ENCODE measurements at regions not wholly inside any gene's neighbourhood (a gene's known extent, or its start where the extent isn't known, plus 50 kb on each side); places are given as distances from the start of the nearest gene placed in this dataset.
"Not testable (repeated sequence)": the region's sequence is repeated elsewhere in the genome, so short reads cannot be mapped to it uniquely, and the experiment has no call there.

- H3K4me3 ChIP-seq (ENCODE audit: low read length) = no peak overlapping the region
- no peaks in the 10 kb centered on the region for H3K27me3 ChIP-seq (ENCODE audit: control insufficient read depth, insufficient read depth, low read length)
- WGBS (ENCODE audit: insufficient coverage, low lambda C conversion rate) = 100% methylated on average over 1 of the region's 18 CpGs
- no peaks in the 10 kb centered on the region for H3K4me1 ChIP-seq (ENCODE audit: control insufficient read depth, insufficient read depth, low read length)
- H3K36me3 ChIP-seq (ENCODE audit: control insufficient read depth, insufficient read depth, low read length) = no peaks in the 10 kb centered on the region
- no peak overlapping the region for H3K27ac ChIP-seq (ENCODE audit: low read length)
- no peak for DNase-seq
- H3K9me3 ChIP-seq (ENCODE audit: control insufficient read depth, low read depth, low read length) = peaks cover 3% of the 10 kb centered on the region
Observed at GRCh38 chr14:83638748-83639504, 1891.0 kb upstream of the FLRT2 start.

GRCh38 chr14:83639505-83639875, 1890.5 kb upstream of the FLRT2 start:
- no CpG with 5 or more reads among the region's 18 CpGs for WGBS (ENCODE audit: insufficient coverage, low lambda C conversion rate)
- not testable (repeated sequence) for DNase-seq

GRCh38 chr14:83646228-83646627, 1883.7 kb upstream of the FLRT2 start:
- no peaks in the 10 kb centered on the region for H3K4me1 ChIP-seq (ENCODE audit: control insufficient read depth, insufficient read depth, low read length)
- WGBS (ENCODE audit: insufficient coverage, low lambda C conversion rate) = no CpG with 5 or more reads among the region's 1 CpG
- no peak overlapping the region for H3K4me3 ChIP-seq (ENCODE audit: low read length)
- H3K27ac ChIP-seq (ENCODE audit: low read length) = no peak overlapping the region
- no peak for DNase-seq
- H3K36me3 ChIP-seq (ENCODE audit: control insufficient read depth, insufficient read depth, low read length) = no peaks in the 10 kb centered on the region
- no peaks in the 10 kb centered on the region for H3K27me3 ChIP-seq (ENCODE audit: control insufficient read depth, insufficient read depth, low read length)
- H3K9me3 ChIP-seq (ENCODE audit: control insufficient read depth, low read depth, low read length) = no peaks in the 10 kb centered on the region

More at GRCh38 chr14:83639505-83639875, 1890.5 kb upstream of the FLRT2 start:
- H3K27me3 ChIP-seq (ENCODE audit: control insufficient read depth, insufficient read depth, low read length); H3K27ac ChIP-seq (ENCODE audit: low read length); H3K9me3 ChIP-seq (ENCODE audit: control insufficient read depth, low read depth, low read length); H3K4me1 ChIP-seq (ENCODE audit: control insufficient read depth, insufficient read depth, low read length); H3K36me3 ChIP-seq (ENCODE audit: control insufficient read depth, insufficient read depth, low read length); H3K4me3 ChIP-seq (ENCODE audit: low read length): not testable (repeated sequence)

- Histone ChIP-seq H3K9me3 (ENCODE audit: control insufficient read depth, low read depth, low read length) (no peaks in the 10 kb centered on the region), H3K4me3 (ENCODE audit: low read length) (no peak overlapping the region), H3K36me3 (ENCODE audit: control insufficient read depth, insufficient read depth, low read length) (no peaks in the 10 kb centered on the region), H3K27me3 (ENCODE audit: control insufficient read depth, insufficient read depth, low read length) (no peaks in the 10 kb centered on the region), H3K27ac (ENCODE audit: low read length) (no peak overlapping the region), H3K4me1 (ENCODE audit: control insufficient read depth, insufficient read depth, low read length) (no peaks in the 10 kb centered on the region)
- DNase-seq = no peak
- WGBS (ENCODE audit: insufficient coverage, low lambda C conversion rate) = no CpG with 5 or more reads among the region's 1 CpG
Observed at GRCh38 chr14:83660597-83660996, 1869.3 kb upstream of the FLRT2 start.

GRCh38 chr14:83664389-83664788, 1865.6 kb upstream of the FLRT2 start:
- DNase-seq = no peak
- Histone ChIP-seq H3K36me3 (ENCODE audit: control insufficient read depth, insufficient read depth, low read length) (no peaks in the 10 kb centered on the region), H3K27me3 (ENCODE audit: control insufficient read depth, insufficient read depth, low read length) (no peaks in the 10 kb centered on the region), H3K4me1 (ENCODE audit: control insufficient read depth, insufficient read depth, low read length) (no peaks in the 10 kb centered on the region), H3K9me3 (ENCODE audit: control insufficient read depth, low read depth, low read length) (no peaks in the 10 kb centered on the region), H3K27ac (ENCODE audit: low read length) (no peak overlapping the region), H3K4me3 (ENCODE audit: low read length) (no peak overlapping the region)

- Histone ChIP-seq H3K27ac (ENCODE audit: low read length) (no peak overlapping the region), H3K27me3 (ENCODE audit: control insufficient read depth, insufficient read depth, low read length) (no peaks in the 10 kb centered on the region), H3K4me1 (ENCODE audit: control insufficient read depth, insufficient read depth, low read length) (no peaks in the 10 kb centered on the region), H3K36me3 (ENCODE audit: control insufficient read depth, insufficient read depth, low read length) (no peaks in the 10 kb centered on the region), H3K4me3 (ENCODE audit: low read length) (no peak overlapping the region), H3K9me3 (ENCODE audit: control insufficient read depth, low read depth, low read length) (no peaks in the 10 kb centered on the region)
- DNase-seq = no peak
- no CpG with 5 or more reads among the region's 1 CpG for WGBS (ENCODE audit: insufficient coverage, low lambda C conversion rate)
Observed at GRCh38 chr14:83689265-83689664, 1840.7 kb upstream of the FLRT2 start.

- H3K9me3 ChIP-seq (ENCODE audit: control insufficient read depth, low read depth, low read length) = no peaks in the 10 kb centered on the region
- H3K27ac ChIP-seq (ENCODE audit: low read length) = no peak overlapping the region
- no peaks in the 10 kb centered on the region for H3K27me3 ChIP-seq (ENCODE audit: control insufficient read depth, insufficient read depth, low read length)
- no peak overlapping the region for H3K4me3 ChIP-seq (ENCODE audit: low read length)
- no peaks in the 10 kb centered on the region for H3K36me3 ChIP-seq (ENCODE audit: control insufficient read depth, insufficient read depth, low read length)
- DNase-seq = no peak
- no peaks in the 10 kb centered on the region for H3K4me1 ChIP-seq (ENCODE audit: control insufficient read depth, insufficient read depth, low read length)
Observed at GRCh38 chr14:83697099-83697498, 1832.8 kb upstream of the FLRT2 start.

GRCh38 chr14:83702619-83703018, 1827.3 kb upstream of the FLRT2 start:
- no peaks in the 10 kb centered on the region for H3K4me1 ChIP-seq (ENCODE audit: control insufficient read depth, insufficient read depth, low read length)
- no peak overlapping the region for H3K27ac ChIP-seq (ENCODE audit: low read length)
- H3K9me3 ChIP-seq (ENCODE audit: control insufficient read depth, low read depth, low read length) = no peaks in the 10 kb centered on the region
- no peaks in the 10 kb centered on the region for H3K27me3 ChIP-seq (ENCODE audit: control insufficient read depth, insufficient read depth, low read length)
- 83% methylated on average over 1 of the region's 1 CpG for WGBS (ENCODE audit: insufficient coverage, low lambda C conversion rate)
- H3K4me3 ChIP-seq (ENCODE audit: low read length) = no peak overlapping the region
- DNase-seq = no peak
- H3K36me3 ChIP-seq (ENCODE audit: control insufficient read depth, insufficient read depth, low read length) = no peaks in the 10 kb centered on the region

GRCh38 chr14:83706231-83706954, 1823.6 kb upstream of the FLRT2 start:
- Histone ChIP-seq H3K27me3 (ENCODE audit: control insufficient read depth, insufficient read depth, low read length) (no peaks in the 10 kb centered on the region), H3K36me3 (ENCODE audit: control insufficient read depth, insufficient read depth, low read length) (no peaks in the 10 kb centered on the region), H3K4me1 (ENCODE audit: control insufficient read depth, insufficient read depth, low read length) (no peaks in the 10 kb centered on the region), H3K27ac (ENCODE audit: low read length) (no peak overlapping the region), H3K9me3 (ENCODE audit: control insufficient read depth, low read depth, low read length) (no peaks in the 10 kb centered on the region), H3K4me3 (ENCODE audit: low read length) (no peak overlapping the region)
- 100% methylated on average over 1 of the region's 4 CpGs for whole genome bisulfite sequencing (ENCODE audit: insufficient coverage, low lambda C conversion rate)
- no peak for DNase-seq

GRCh38 chr14:83707056-83707455, 1822.9 kb upstream of the FLRT2 start:
- no peaks in the 10 kb centered on the region for H3K27me3 ChIP-seq (ENCODE audit: control insufficient read depth, insufficient read depth, low read length)
- H3K4me3 ChIP-seq (ENCODE audit: low read length) = no peak overlapping the region
- WGBS (ENCODE audit: insufficient coverage, low lambda C conversion rate) = 80% methylated on average over 1 of the region's 2 CpGs
- no peaks in the 10 kb centered on the region for H3K9me3 ChIP-seq (ENCODE audit: control insufficient read depth, low read depth, low read length)
- H3K36me3 ChIP-seq (ENCODE audit: control insufficient read depth, insufficient read depth, low read length) = no peaks in the 10 kb centered on the region
- H3K4me1 ChIP-seq (ENCODE audit: control insufficient read depth, insufficient read depth, low read length) = no peaks in the 10 kb centered on the region
- H3K27ac ChIP-seq (ENCODE audit: low read length) = no peak overlapping the region
- DNase-seq = no peak

- no peaks in the 10 kb centered on the region for H3K36me3 ChIP-seq (ENCODE audit: control insufficient read depth, insufficient read depth, low read length)
- no peak for DNase-seq
- H3K9me3 ChIP-seq (ENCODE audit: control insufficient read depth, low read depth, low read length) = no peaks in the 10 kb centered on the region
- H3K4me1 ChIP-seq (ENCODE audit: control insufficient read depth, insufficient read depth, low read length) = no peaks in the 10 kb centered on the region
- no peak overlapping the region for H3K27ac ChIP-seq (ENCODE audit: low read length)
- no peak overlapping the region for H3K4me3 ChIP-seq (ENCODE audit: low read length)
- H3K27me3 ChIP-seq (ENCODE audit: control insufficient read depth, insufficient read depth, low read length) = no peaks in the 10 kb centered on the region
Observed at GRCh38 chr14:83709116-83709515, 1820.8 kb upstream of the FLRT2 start.
